DOHH2 (cell line): ENCODE measurements at regions not wholly inside any gene's neighbourhood (a gene's known extent, or its start where the extent isn't known, plus 50 kb on each side); places are given as distances from the start of the nearest gene placed in this dataset.

Experiments used
- CTCF ChIP-seq: fragments of 200-600 bp; sonication (generic); IDR thresholded peaks from one replicate; pipeline ENCODE4 v1.5.1; 2014; ENCODE audit warnings: antibody characterized with exemption, mild to moderate bottlenecking, low read depth, low read length; ENCODE audit not compliant: poor library complexity, severe bottlenecking
- EZH2phosphoT487 ChIP-seq: fragments of 200-600 bp; sonication (generic); IDR thresholded peaks from 2 replicates; pipeline ENCODE4 v1.6.1; 2017; ENCODE audit warnings: borderline replicate concordance, mild to moderate bottlenecking, antibody characterized with exemption, low read length, moderate library complexity, mixed read lengths

GRCh38 chr10:6722616-6723004 lies 142.5 kb upstream of the PRKCQ start:
- TF ChIP-seq CTCF, result no peak
- TF ChIP-seq EZH2phosphoT487, result no peak
